ENCODE measurements at regions not wholly inside any gene's neighbourhood (a gene's known extent, or its start where the extent isn't known, plus 50 kb on each side); places are given as distances from the start of the nearest gene placed in this dataset.

- Histone ChIP-seq H3K27ac (ENCODE audit: low read depth in 1 of 2, low read length in 2 of 2) (no peak overlapping the region), H3K4me1 (ENCODE audit: control insufficient read depth in 1 of 2, insufficient read depth in 2 of 2, low read length in 2 of 2) (no peaks in the 10 kb centered on the region), H3K4me3 (ENCODE audit: low read length in 2 of 2) (no peak overlapping the region), H3K27me3 (ENCODE audit: control insufficient read depth in 1 of 2, insufficient read depth in 2 of 2, low read length in 1 of 2) (no peaks in the 10 kb centered on the region), H3K9me3 (ENCODE audit: control insufficient read depth, low read length) (no peaks in the 10 kb centered on the region), H3K36me3 (ENCODE audit: control insufficient read depth in 1 of 2, insufficient read depth in 2 of 2, low read length in 1 of 2) (no peaks in the 10 kb centered on the region)
- ATAC-seq (ENCODE audit: low FRiP score) (no peak), DNase-seq (no peak)
- intact Hi-C loops (cut with DNase I): no loop called here
- 60 to 63% methylated on average over 4 of the region's 4 CpGs for WGBS, 2 donors
Measured at GRCh38 chr13:74966275-74966674, 515.7 kb downstream of the TBC1D4 start.

GRCh38 chr13:74945637-74946036 is 536.3 kb downstream of the TBC1D4 start:
- Histone ChIP-seq H3K27ac (ENCODE audit: low read depth in 1 of 2, low read length in 2 of 2) (no peak overlapping the region), H3K27me3 (ENCODE audit: control insufficient read depth in 1 of 2, insufficient read depth in 2 of 2, low read length in 1 of 2) (no peaks in the 10 kb centered on the region), H3K4me1 (ENCODE audit: control insufficient read depth in 1 of 2, insufficient read depth in 2 of 2, low read length in 2 of 2) (no peaks in the 10 kb centered on the region), H3K4me3 (ENCODE audit: low read length in 2 of 2) (no peak overlapping the region), H3K36me3 (ENCODE audit: control insufficient read depth in 1 of 2, insufficient read depth in 2 of 2, low read length in 1 of 2) (no peaks in the 10 kb centered on the region), H3K9me3 (ENCODE audit: control insufficient read depth, low read length) (no peaks in the 10 kb centered on the region)
- DNase-seq (no peak), ATAC-seq (ENCODE audit: low FRiP score) (no peak)
- WGBS, 2 donors: 89 to 95% methylated on average over 2 of the region's 2 CpGs
- intact Hi-C loops (cut with DNase I): no loop called here

- H3K9me3 ChIP-seq (ENCODE audit: control insufficient read depth, low read length): peaks cover 2% of the 10 kb centered on the region
- intact Hi-C loops (cut with DNase I): no loop called here
- H3K27me3 ChIP-seq (ENCODE audit: control insufficient read depth in 1 of 2, insufficient read depth in 2 of 2, low read length in 1 of 2): no peaks in the 10 kb centered on the region
- DNase-seq (no peak), ATAC-seq (ENCODE audit: low FRiP score) (no peak)
- H3K4me3 ChIP-seq (ENCODE audit: low read length in 2 of 2): no peak overlapping the region
- H3K36me3 ChIP-seq (ENCODE audit: control insufficient read depth in 1 of 2, insufficient read depth in 2 of 2, low read length in 1 of 2): no peaks in the 10 kb centered on the region
- H3K4me1 ChIP-seq (ENCODE audit: control insufficient read depth in 1 of 2, insufficient read depth in 2 of 2, low read length in 2 of 2): no peaks in the 10 kb centered on the region
- no peak overlapping the region for H3K27ac ChIP-seq (ENCODE audit: low read depth in 1 of 2, low read length in 2 of 2)
Measured at GRCh38 chr13:74931698-74932433, 550.1 kb downstream of the TBC1D4 start.

GRCh38 chr13:74930402-74931165 is 551.4 kb downstream of the TBC1D4 start:
- H3K27ac ChIP-seq (ENCODE audit: low read depth in 1 of 2, low read length in 2 of 2): no peak overlapping the region
- H3K4me1 ChIP-seq (ENCODE audit: control insufficient read depth in 1 of 2, insufficient read depth in 2 of 2, low read length in 2 of 2): no peaks in the 10 kb centered on the region
- ATAC-seq (ENCODE audit: low FRiP score): no peak
- no peak for DNase-seq
- no peak overlapping the region for H3K4me3 ChIP-seq (ENCODE audit: low read length in 2 of 2)
- H3K27me3 ChIP-seq (ENCODE audit: control insufficient read depth in 1 of 2, insufficient read depth in 2 of 2, low read length in 1 of 2): no peaks in the 10 kb centered on the region
- WGBS, 2 donors: 76 to 78% methylated on average over 3 of the region's 3 CpGs
- H3K36me3 ChIP-seq (ENCODE audit: control insufficient read depth in 1 of 2, insufficient read depth in 2 of 2, low read length in 1 of 2): no peaks in the 10 kb centered on the region
- intact Hi-C loops (cut with DNase I): no loop called here
- H3K9me3 ChIP-seq (ENCODE audit: control insufficient read depth, low read length): peaks cover 2% of the 10 kb centered on the region

GRCh38 chr13:74929436-74929835 is 552.5 kb downstream of the TBC1D4 start:
- ATAC-seq (ENCODE audit: low FRiP score): no peak
- WGBS, 2 donors: 32 to 34% methylated on average over 2 of the region's 2 CpGs

GRCh38 chr13:74927823-74928222 is 554.1 kb downstream of the TBC1D4 start:
- intact Hi-C loops (cut with DNase I): no loop called here
- WGBS, 2 donors: 50 to 57% methylated on average over 1 of the region's 1 CpG
- Histone ChIP-seq H3K4me3 (ENCODE audit: low read length in 2 of 2) (no peak overlapping the region), H3K27ac (ENCODE audit: low read depth in 1 of 2, low read length in 2 of 2) (no peak overlapping the region), H3K9me3 (ENCODE audit: control insufficient read depth, low read length) (peaks cover 2% of the 10 kb centered on the region), H3K27me3 (ENCODE audit: control insufficient read depth in 1 of 2, insufficient read depth in 2 of 2, low read length in 1 of 2) (no peaks in the 10 kb centered on the region), H3K36me3 (ENCODE audit: control insufficient read depth in 1 of 2, insufficient read depth in 2 of 2, low read length in 1 of 2) (no peaks in the 10 kb centered on the region), H3K4me1 (ENCODE audit: control insufficient read depth in 1 of 2, insufficient read depth in 2 of 2, low read length in 2 of 2) (no peaks in the 10 kb centered on the region)
- DNase-seq (no peak), ATAC-seq (ENCODE audit: low FRiP score) (no peak)

More at GRCh38 chr13:74929436-74929835, 552.5 kb downstream of the TBC1D4 start:
- Histone ChIP-seq H3K27me3 (ENCODE audit: control insufficient read depth in 1 of 2, insufficient read depth in 2 of 2, low read length in 1 of 2) (no peaks in the 10 kb centered on the region), H3K4me1 (ENCODE audit: control insufficient read depth in 1 of 2, insufficient read depth in 2 of 2, low read length in 2 of 2) (no peaks in the 10 kb centered on the region), H3K4me3 (ENCODE audit: low read length in 2 of 2) (no peak overlapping the region), H3K36me3 (ENCODE audit: control insufficient read depth in 1 of 2, insufficient read depth in 2 of 2, low read length in 1 of 2) (no peaks in the 10 kb centered on the region), H3K27ac (ENCODE audit: low read depth in 1 of 2, low read length in 2 of 2) (no peak overlapping the region), H3K9me3 (ENCODE audit: control insufficient read depth, low read length) (peaks cover 2% of the 10 kb centered on the region)
- intact Hi-C loops (cut with DNase I): no loop called here
- DNase-seq: no peak

- peaks cover 0 to 2% of the 10 kb centered on the region in 2 donors for H3K27me3 ChIP-seq (ENCODE audit: control insufficient read depth in 1 of 2, insufficient read depth in 2 of 2, low read length in 1 of 2)
- no peak overlapping the region for H3K4me3 ChIP-seq (ENCODE audit: low read length in 2 of 2)
- DNase-seq: no peak
- no peaks in the 10 kb centered on the region for H3K36me3 ChIP-seq (ENCODE audit: control insufficient read depth in 1 of 2, insufficient read depth in 2 of 2, low read length in 1 of 2)
- intact Hi-C loops (cut with DNase I): no loop called here
- H3K9me3 ChIP-seq (ENCODE audit: control insufficient read depth, low read length): no peaks in the 10 kb centered on the region
- no peaks in the 10 kb centered on the region for H3K4me1 ChIP-seq (ENCODE audit: control insufficient read depth in 1 of 2, insufficient read depth in 2 of 2, low read length in 2 of 2)
- no peak overlapping the region for H3K27ac ChIP-seq (ENCODE audit: low read depth in 1 of 2, low read length in 2 of 2)
- 92 to 93% methylated on average over 2 of the region's 2 CpGs for WGBS, 2 donors
- no peak for ATAC-seq (ENCODE audit: low FRiP score)
Measured at GRCh38 chr13:74922963-74923362, 559.0 kb downstream of the TBC1D4 start.

GRCh38 chr13:74921326-74921725 is 560.6 kb downstream of the TBC1D4 start:
- no peak for DNase-seq
- peaks cover 0 to 2% of the 10 kb centered on the region in 2 donors for H3K27me3 ChIP-seq (ENCODE audit: control insufficient read depth in 1 of 2, insufficient read depth in 2 of 2, low read length in 1 of 2)
- H3K36me3 ChIP-seq (ENCODE audit: control insufficient read depth in 1 of 2, insufficient read depth in 2 of 2, low read length in 1 of 2): no peaks in the 10 kb centered on the region
- no peak overlapping the region for H3K4me3 ChIP-seq (ENCODE audit: low read length in 2 of 2)
- H3K4me1 ChIP-seq (ENCODE audit: control insufficient read depth in 1 of 2, insufficient read depth in 2 of 2, low read length in 2 of 2): no peaks in the 10 kb centered on the region
- intact Hi-C loops (cut with DNase I): no loop called here
- H3K27ac ChIP-seq (ENCODE audit: low read depth in 1 of 2, low read length in 2 of 2): no peak overlapping the region
- no peak for ATAC-seq (ENCODE audit: low FRiP score)
- no peaks in the 10 kb centered on the region for H3K9me3 ChIP-seq (ENCODE audit: control insufficient read depth, low read length)

- ATAC-seq (ENCODE audit: low FRiP score) (no peak), DNase-seq (no peak)
- no peaks in the 10 kb centered on the region for H3K9me3 ChIP-seq (ENCODE audit: control insufficient read depth, low read length)
- H3K27ac ChIP-seq (ENCODE audit: low read depth in 1 of 2, low read length in 2 of 2): no peak overlapping the region
- intact Hi-C loops (cut with DNase I): no loop called here
- no peaks in the 10 kb centered on the region for H3K36me3 ChIP-seq (ENCODE audit: control insufficient read depth in 1 of 2, insufficient read depth in 2 of 2, low read length in 1 of 2)
- no peaks in the 10 kb centered on the region for H3K4me1 ChIP-seq (ENCODE audit: control insufficient read depth in 1 of 2, insufficient read depth in 2 of 2, low read length in 2 of 2)
- H3K4me3 ChIP-seq (ENCODE audit: low read length in 2 of 2): no peak overlapping the region
- 78 to 79% methylated on average over 3 of the region's 3 CpGs for WGBS, 2 donors
- H3K27me3 ChIP-seq (ENCODE audit: control insufficient read depth in 1 of 2, insufficient read depth in 2 of 2, low read length in 1 of 2): peaks cover 0 to 2% of the 10 kb centered on the region in 2 donors
Measured at GRCh38 chr13:74920920-74921319, 561.0 kb downstream of the TBC1D4 start.
